GM23338 (cell line): ENCODE measurements at regions not wholly inside any gene's neighbourhood (a gene's known extent, or its start where the extent isn't known, plus 50 kb on each side); places are given as distances from the start of the nearest gene placed in this dataset.

ENCODE experiments used
- ATAC-seq: fragments of 200-7000 bp; cut with Tn5 transposase; 3 replicates; pipeline ENCODE4 v1.9.1; 2020
- DNase-seq: peaks from one replicate; pipeline ENCODE4 v3.0.0-alpha.2; 2015; ENCODE audit warnings: low spot score
- H2AFZ ChIP-seq: fragments of 200-600 bp; sonication (generic); 2 replicates; pipeline ENCODE4 v1.8.0; 2016; ENCODE audit warnings: antibody characterized with exemption, mild to moderate bottlenecking, moderate library complexity
- H3F3A ChIP-seq: fragments of 200-600 bp; sonication (generic); replicated peaks from 2 replicates; pipeline ENCODE4 v1.8.0; 2017; ENCODE audit warnings: antibody characterized with exemption, mixed run types, low read depth
- H3K27ac ChIP-seq: fragments of 200-600 bp; sonication (generic); 2 replicates; pipeline ENCODE4 v1.6.1; 2016; ENCODE audit warnings: low read depth
- H3K27me3 ChIP-seq: fragments of 200-600 bp; sonication (generic); 2 replicates; pipeline ENCODE4 v1.8.0; 2016; ENCODE audit warnings: mild to moderate bottlenecking, mixed run types, moderate library complexity; ENCODE audit not compliant: insufficient read depth
- H3K36me3 ChIP-seq: fragments of 200-600 bp; sonication (generic); 2 replicates; pipeline ENCODE4 v1.8.0; 2016; ENCODE audit warnings: mild to moderate bottlenecking; ENCODE audit not compliant: insufficient read depth
- H3K4me1 ChIP-seq: fragments of 200-600 bp; sonication (generic); 2 replicates; pipeline ENCODE4 v1.8.0; 2016; ENCODE audit warnings: mild to moderate bottlenecking, moderate library complexity; ENCODE audit not compliant: insufficient read depth
- H3K4me2 ChIP-seq: fragments of 200-600 bp; sonication (generic); 2 replicates; pipeline ENCODE4 v1.7.1; 2017; ENCODE audit warnings: mixed run types
- H3K4me3 ChIP-seq: fragments of 200-600 bp; sonication (generic); 2 replicates; pipeline ENCODE4 v1.6.1; 2016; ENCODE audit warnings: mixed run types
- H3K79me2 ChIP-seq: fragments of 200-600 bp; sonication (generic); replicated peaks from 2 replicates; pipeline ENCODE4 v1.8.0; 2017; ENCODE audit warnings: mild to moderate bottlenecking; ENCODE audit not compliant: insufficient read depth
- H3K9me2 ChIP-seq: fragments of 200-600 bp; sonication (generic); 2 replicates; pipeline ENCODE4 v1.8.0; 2017; ENCODE audit not compliant: insufficient read depth
- H4K20me1 ChIP-seq: fragments of 200-600 bp; sonication (generic); replicated peaks from 2 replicates; pipeline ENCODE4 v1.8.0; 2017; ENCODE audit warnings: mild to moderate bottlenecking; ENCODE audit not compliant: insufficient read depth
- H3K27ac Mint-ChIP-seq: 2 replicates; pipeline ENCODE4 v1.8.0; 2020; ENCODE audit warnings: inconsistent platforms, mild to moderate bottlenecking, moderate library complexity, mixed read lengths
- H3K27me3 Mint-ChIP-seq: 3 replicates; pipeline ENCODE4 v1.8.0; 2022; ENCODE audit warnings: low read depth, mild to moderate bottlenecking, moderate library complexity, mixed read lengths, inconsistent platforms; ENCODE audit not compliant: insufficient read depth, poor library complexity
- H3K36me3 Mint-ChIP-seq: 3 replicates; pipeline ENCODE4 v1.8.0; 2021; ENCODE audit warnings: low read depth, mild to moderate bottlenecking, inconsistent platforms, moderate library complexity, mixed read lengths
- H3K4me1 Mint-ChIP-seq: 3 replicates; pipeline ENCODE4 v1.8.0; 2020; ENCODE audit warnings: mild to moderate bottlenecking, inconsistent platforms, mixed read lengths
- H3K4me3 Mint-ChIP-seq: 3 replicates; pipeline ENCODE4 v1.8.0; 2021; ENCODE audit warnings: moderate library complexity, mild to moderate bottlenecking, inconsistent platforms, mixed read lengths
- H3K9me3 Mint-ChIP-seq: 3 replicates; pipeline ENCODE4 v1.8.0; 2020; ENCODE audit warnings: moderate library complexity, mild to moderate bottlenecking, inconsistent platforms, mixed read lengths
- EZH2 ChIP-seq: fragments of 200-600 bp; sonication (generic); IDR thresholded peaks from one replicate; pipeline ENCODE4 v1.8.0; 2017; ENCODE audit warnings: antibody characterized with exemption, mild to moderate bottlenecking, low read depth; ENCODE audit not compliant: unreplicated experiment
- JUNB ChIP-seq: IDR thresholded peaks from one replicate; pipeline ENCODE4 v1.6.1; 2016; ENCODE audit warnings: antibody characterized with exemption; ENCODE audit not compliant: unreplicated experiment
- STAT1 ChIP-seq: IDR thresholded peaks from one replicate; pipeline ENCODE4 v1.6.1; 2016; ENCODE audit warnings: antibody characterized with exemption; ENCODE audit not compliant: unreplicated experiment
- TF ChIP-seq, protein P1 (sequence below): fragments of 250-450 bp; sonication (Bioruptor Pico); IDR thresholded peaks from 2 replicates; pipeline ENCODE4 v1.5.0; 2020; ENCODE audit warnings: mild to moderate bottlenecking, moderate library complexity
- TF ChIP-seq, protein P2 (sequence below): IDR thresholded peaks from one replicate; pipeline ENCODE4 v1.6.1; 2018; ENCODE audit warnings: antibody characterized with exemption; ENCODE audit not compliant: unreplicated experiment

DNA sequence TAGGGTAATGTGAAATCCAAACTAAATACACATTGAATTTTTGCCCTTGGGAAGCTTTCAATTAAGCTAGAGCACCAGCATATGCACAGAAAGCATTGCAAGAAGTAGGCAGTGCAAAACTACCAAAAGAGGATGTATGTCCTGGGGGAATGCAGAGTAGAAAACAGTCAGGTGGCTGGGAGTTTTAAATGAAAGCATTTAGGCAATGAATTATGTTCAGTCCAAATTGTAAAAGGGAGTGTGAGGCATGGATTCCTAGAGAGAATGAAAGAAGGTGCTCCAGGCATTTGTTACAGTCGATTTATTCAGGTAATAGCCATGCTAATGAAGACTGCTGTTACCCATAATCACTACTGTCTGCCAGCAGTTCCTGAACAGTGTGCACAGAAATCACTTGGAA is 604.1 kb upstream of the POU3F2 start:
- Histone ChIP-seq H3F3A (no peaks in the 10 kb centered on the region), H2AFZ (no peak overlapping the region), H4K20me1 (no peaks in the 10 kb centered on the region), H3K27me3 (no peaks in the 10 kb centered on the region), H3K27ac (no peak overlapping the region), H3K4me3 (no peak overlapping the region), H3K4me2 (no peak overlapping the region), H3K4me1 (no peaks in the 10 kb centered on the region), H3K79me2 (no peaks in the 10 kb centered on the region), H3K36me3 (no peaks in the 10 kb centered on the region), H3K9me2 (peaks cover under 1% of the 10 kb centered on the region; the same call in 1 of the 2 replicates)
- no peak for TF ChIP-seq EZH2
- TF ChIP-seq JUNB, result no peak
- no peak for TF ChIP-seq STAT1
- TF ChIP-seq, protein P1, sequence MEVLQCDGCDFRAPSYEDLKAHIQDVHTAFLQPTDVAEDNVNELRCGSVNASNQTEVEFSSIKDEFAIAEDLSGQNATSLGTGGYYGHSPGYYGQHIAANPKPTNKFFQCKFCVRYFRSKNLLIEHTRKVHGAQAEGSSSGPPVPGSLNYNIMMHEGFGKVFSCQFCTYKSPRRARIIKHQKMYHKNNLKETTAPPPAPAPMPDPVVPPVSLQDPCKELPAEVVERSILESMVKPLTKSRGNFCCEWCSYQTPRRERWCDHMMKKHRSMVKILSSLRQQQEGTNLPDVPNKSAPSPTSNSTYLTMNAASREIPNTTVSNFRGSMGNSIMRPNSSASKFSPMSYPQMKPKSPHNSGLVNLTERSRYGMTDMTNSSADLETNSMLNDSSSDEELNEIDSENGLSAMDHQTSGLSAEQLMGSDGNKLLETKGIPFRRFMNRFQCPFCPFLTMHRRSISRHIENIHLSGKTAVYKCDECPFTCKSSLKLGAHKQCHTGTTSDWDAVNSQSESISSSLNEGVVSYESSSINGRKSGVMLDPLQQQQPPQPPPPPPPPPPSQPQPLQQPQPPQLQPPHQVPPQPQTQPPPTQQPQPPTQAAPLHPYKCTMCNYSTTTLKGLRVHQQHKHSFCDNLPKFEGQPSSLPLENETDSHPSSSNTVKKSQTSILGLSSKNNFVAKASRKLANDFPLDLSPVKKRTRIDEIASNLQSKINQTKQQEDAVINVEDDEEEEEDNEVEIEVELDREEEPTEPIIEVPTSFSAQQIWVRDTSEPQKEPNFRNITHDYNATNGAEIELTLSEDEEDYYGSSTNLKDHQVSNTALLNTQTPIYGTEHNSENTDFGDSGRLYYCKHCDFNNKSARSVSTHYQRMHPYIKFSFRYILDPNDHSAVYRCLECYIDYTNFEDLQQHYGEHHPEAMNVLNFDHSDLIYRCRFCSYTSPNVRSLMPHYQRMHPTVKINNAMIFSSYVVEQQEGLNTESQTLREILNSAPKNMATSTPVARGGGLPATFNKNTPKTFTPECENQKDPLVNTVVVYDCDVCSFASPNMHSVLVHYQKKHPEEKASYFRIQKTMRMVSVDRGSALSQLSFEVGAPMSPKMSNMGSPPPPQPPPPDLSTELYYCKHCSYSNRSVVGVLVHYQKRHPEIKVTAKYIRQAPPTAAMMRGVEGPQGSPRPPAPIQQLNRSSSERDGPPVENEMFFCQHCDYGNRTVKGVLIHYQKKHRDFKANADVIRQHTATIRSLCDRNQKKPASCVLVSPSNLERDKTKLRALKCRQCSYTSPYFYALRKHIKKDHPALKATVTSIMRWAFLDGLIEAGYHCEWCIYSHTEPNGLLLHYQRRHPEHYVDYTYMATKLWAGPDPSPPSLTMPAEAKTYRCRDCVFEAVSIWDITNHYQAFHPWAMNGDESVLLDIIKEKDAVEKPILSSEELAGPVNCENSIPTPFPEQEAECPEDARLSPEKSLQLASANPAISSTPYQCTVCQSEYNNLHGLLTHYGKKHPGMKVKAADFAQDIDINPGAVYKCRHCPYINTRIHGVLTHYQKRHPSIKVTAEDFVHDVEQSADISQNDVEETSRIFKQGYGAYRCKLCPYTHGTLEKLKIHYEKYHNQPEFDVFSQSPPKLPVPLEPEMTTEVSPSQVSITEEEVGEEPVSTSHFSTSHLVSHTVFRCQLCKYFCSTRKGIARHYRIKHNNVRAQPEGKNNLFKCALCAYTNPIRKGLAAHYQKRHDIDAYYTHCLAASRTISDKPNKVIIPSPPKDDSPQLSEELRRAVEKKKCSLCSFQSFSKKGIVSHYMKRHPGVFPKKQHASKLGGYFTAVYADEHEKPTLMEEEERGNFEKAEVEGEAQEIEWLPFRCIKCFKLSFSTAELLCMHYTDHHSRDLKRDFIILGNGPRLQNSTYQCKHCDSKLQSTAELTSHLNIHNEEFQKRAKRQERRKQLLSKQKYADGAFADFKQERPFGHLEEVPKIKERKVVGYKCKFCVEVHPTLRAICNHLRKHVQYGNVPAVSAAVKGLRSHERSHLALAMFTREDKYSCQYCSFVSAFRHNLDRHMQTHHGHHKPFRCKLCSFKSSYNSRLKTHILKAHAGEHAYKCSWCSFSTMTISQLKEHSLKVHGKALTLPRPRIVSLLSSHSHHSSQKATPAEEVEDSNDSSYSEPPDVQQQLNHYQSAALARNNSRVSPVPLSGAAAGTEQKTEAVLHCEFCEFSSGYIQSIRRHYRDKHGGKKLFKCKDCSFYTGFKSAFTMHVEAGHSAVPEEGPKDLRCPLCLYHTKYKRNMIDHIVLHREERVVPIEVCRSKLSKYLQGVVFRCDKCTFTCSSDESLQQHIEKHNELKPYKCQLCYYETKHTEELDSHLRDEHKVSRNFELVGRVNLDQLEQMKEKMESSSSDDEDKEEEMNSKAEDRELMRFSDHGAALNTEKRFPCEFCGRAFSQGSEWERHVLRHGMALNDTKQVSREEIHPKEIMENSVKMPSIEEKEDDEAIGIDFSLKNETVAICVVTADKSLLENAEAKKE, result no peak
- no peak for ATAC-seq
- H3K27ac Mint-ChIP-seq, result no peak overlapping the region
- H3K4me3 Mint-ChIP-seq, result no peak overlapping the region
- H3K27me3 Mint-ChIP-seq, result no peaks in the 10 kb centered on the region
- H3K4me1 Mint-ChIP-seq, result no peaks in the 10 kb centered on the region; the same call in 1 of the 3 replicates
- DNase-seq, result no peak
- peaks cover 29% of the 10 kb centered on the region for H3K36me3 Mint-ChIP-seq
- peaks cover 35% of the 10 kb centered on the region for H3K9me3 Mint-ChIP-seq

DNA sequence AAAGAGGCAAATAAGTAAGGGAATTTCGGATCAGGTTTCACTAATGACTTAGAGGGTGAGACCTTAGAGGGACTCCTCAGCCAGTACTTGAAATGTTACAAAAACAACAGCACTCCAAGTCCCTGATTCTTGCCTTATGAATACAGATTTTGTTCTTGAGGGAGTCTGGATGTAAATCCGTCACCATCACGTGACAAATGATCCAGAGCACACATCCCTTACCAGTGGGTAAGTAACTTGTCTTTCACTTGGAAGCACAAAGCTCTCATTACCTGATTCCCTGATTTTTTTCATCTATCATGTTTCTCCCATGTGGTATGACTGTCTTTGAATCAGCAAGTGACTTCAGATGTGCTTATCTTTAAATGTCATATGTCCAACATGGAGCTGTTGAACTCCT is 595.3 kb upstream of the POU3F2 start:
- H3K27me3 Mint-ChIP-seq, result peaks cover 1% of the 10 kb centered on the region
- Histone ChIP-seq H3K4me3 (no peak overlapping the region), H3K36me3 (no peaks in the 10 kb centered on the region), H4K20me1 (no peaks in the 10 kb centered on the region), H3K27me3 (no peaks in the 10 kb centered on the region), H3F3A (no peaks in the 10 kb centered on the region), H3K4me1 (peaks cover 5% of the 10 kb centered on the region; the same call in 1 of the 2 replicates), H3K79me2 (no peaks in the 10 kb centered on the region), H3K4me2 (no peak overlapping the region), H3K27ac (no peak overlapping the region), H3K9me2 (peaks cover 12% of the 10 kb centered on the region; the same call in 1 of the 2 replicates), H2AFZ (0 out of 2 replicates have a peak overlapping the region, but pooled peaks have one; percentile 16)
- H3K9me3 Mint-ChIP-seq, result peaks cover 11% of the 10 kb centered on the region
- ATAC-seq (no peak), DNase-seq (no peak)
- H3K4me3 Mint-ChIP-seq, result no peak overlapping the region
- H3K27ac Mint-ChIP-seq, result no peak overlapping the region
- peaks cover 6% of the 10 kb centered on the region; the same call in 2 of the 3 replicates for H3K36me3 Mint-ChIP-seq
- H3K4me1 Mint-ChIP-seq, result peaks cover 8% of the 10 kb centered on the region; the same call in 2 of the 3 replicates
- TF ChIP-seq, protein P2, sequence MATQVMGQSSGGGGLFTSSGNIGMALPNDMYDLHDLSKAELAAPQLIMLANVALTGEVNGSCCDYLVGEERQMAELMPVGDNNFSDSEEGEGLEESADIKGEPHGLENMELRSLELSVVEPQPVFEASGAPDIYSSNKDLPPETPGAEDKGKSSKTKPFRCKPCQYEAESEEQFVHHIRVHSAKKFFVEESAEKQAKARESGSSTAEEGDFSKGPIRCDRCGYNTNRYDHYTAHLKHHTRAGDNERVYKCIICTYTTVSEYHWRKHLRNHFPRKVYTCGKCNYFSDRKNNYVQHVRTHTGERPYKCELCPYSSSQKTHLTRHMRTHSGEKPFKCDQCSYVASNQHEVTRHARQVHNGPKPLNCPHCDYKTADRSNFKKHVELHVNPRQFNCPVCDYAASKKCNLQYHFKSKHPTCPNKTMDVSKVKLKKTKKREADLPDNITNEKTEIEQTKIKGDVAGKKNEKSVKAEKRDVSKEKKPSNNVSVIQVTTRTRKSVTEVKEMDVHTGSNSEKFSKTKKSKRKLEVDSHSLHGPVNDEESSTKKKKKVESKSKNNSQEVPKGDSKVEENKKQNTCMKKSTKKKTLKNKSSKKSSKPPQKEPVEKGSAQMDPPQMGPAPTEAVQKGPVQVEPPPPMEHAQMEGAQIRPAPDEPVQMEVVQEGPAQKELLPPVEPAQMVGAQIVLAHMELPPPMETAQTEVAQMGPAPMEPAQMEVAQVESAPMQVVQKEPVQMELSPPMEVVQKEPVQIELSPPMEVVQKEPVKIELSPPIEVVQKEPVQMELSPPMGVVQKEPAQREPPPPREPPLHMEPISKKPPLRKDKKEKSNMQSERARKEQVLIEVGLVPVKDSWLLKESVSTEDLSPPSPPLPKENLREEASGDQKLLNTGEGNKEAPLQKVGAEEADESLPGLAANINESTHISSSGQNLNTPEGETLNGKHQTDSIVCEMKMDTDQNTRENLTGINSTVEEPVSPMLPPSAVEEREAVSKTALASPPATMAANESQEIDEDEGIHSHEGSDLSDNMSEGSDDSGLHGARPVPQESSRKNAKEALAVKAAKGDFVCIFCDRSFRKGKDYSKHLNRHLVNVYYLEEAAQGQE, result no peak
